HG03571 (cell line): ENCODE measurements at regions not wholly inside any gene's neighbourhood (a gene's known extent, or its start where the extent isn't known, plus 50 kb on each side); places are given as distances from the start of the nearest gene placed in this dataset.

Source experiments
- ATAC-seq: cut with Tn5 transposase; IDR thresholded peaks from one replicate; pipeline ENCODE4 v1.9.1; 2021; ENCODE audit not compliant: unreplicated experiment

DNA sequence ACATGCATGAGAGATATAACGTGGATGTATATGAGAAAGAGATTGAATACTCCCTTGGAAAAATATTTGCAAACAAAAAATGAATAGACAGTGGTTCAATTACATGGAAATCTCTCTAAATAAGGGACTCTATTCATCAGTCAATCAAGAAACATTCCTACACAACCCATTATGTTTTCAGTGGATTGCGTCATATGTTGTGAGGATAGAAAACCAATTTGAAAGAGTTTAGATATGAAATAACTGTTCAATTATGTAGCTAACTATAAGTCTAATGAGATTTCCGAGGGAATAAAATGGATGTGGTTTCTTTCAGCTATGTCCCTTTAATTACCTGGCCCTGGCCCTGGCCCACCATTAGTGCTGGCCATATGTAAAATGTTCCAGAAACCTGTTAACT lies 86.7 kb upstream of the TMCO5A start:
- no peak for ATAC-seq

DNA sequence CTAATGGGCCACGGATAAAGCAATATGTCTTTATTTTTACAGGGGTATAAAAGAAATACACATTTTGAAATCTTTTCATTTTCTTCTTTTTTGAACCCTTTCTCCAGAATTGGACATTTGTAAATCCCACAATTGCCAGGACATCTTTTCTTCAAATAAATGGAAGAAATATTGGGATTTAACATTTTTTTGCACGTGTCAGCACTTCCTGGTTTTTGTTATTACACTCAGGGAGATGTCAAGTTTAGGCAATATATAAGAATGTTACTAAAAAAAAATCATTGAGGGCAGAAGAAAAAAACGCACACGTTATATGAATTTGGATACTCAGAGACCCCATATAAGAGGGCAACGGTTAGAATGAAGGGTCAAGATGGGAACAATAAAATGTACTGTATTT lies 78.3 kb upstream of the TMCO5A start:
- ATAC-seq: no peak

DNA sequence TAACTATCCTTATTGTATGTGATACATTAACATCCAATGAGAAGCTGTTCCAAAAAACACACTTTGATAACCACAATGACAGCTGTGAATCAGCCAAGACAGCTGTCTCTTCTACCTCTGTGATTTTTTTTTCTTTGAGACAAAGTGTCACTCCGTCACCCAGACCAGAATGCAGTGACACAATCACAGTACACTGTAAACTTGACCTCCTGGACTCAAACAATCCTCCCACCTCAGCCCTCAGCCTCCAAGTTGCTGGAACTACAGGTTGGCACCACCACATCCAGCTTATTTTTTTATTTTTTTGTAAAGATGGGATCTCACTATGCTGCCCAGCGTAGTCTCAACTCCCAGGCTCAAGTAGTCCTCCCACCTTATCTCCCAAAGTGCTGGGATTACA lies 73.5 kb upstream of the TMCO5A start:
- ATAC-seq: no peak

DNA sequence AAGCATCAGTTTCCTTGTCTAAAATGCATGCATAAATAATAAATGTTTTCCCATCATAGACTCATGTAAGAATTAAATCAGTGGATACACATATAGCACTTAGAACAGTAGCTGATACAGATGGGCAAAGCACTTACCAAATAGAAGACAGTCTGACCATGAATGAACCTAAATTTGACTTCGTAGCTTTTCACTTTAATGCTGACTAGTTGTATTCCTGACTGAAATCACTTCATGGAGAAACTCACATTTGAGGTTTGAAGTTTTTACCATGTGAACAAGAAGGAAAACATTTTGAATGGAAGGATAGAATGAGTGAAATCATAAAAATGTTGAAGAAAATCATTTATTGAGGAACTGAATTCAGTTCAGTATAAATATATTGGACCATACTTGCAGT lies 68.8 kb upstream of the TMCO5A start:
- no peak for ATAC-seq

DNA sequence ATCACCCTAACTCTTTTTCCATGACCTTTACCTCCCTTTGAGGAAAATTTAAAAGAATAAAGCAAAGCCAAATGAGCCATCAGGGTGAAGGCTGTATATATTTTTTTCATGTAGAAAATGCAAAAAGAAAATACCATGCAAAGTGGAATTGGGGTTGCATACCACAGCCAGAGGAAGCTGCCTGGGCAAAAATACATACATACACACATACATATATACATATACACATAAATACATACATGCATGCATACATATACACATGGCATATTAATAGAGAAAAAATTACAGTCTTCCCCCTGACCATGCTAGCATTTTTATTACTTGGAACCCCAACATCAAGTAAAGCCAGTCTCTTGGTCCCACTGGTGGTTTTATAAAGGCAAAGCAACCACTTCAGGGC lies 63.7 kb upstream of the TMCO5A start:
- no peak for ATAC-seq

DNA sequence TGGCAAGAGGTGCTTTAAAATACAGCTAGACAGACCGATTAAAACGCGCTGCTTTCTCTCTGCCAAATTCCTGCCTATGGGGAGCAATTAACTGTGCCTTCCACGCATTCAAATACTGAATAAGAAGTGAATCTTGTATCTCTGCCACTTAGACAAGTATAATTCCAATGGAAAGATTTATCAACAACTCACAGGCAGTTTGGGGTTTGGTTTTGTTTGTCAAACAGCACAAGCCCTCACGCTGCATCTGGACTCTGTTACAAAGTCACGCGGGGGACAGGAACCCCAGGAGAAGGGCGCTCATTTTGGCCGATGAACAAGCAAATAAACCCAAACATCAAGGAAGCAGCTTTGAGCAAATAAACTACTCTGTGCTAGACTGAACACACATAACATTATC lies 61.8 kb upstream of the TMCO5A start:
- ATAC-seq: no peak

DNA sequence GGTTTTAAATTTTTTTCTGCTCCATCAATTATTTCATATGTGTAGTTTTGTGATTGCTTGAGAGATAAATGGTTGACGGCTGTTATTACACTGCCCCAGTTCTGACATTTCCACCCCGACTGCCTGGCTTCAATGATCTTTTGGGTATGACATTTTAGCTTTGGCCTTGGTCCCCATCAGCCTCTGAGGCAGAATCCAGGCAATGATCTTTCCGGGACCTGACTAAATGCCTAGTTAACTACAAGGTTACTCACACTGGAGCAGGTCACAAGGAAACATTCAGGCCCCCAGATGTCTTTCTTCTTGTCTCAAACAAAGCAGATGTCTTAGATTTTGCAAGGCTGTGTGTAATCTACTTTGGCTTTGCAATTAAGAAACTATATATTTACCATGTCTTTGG lies 61.1 kb upstream of the TMCO5A start:
- ATAC-seq: no peak

DNA sequence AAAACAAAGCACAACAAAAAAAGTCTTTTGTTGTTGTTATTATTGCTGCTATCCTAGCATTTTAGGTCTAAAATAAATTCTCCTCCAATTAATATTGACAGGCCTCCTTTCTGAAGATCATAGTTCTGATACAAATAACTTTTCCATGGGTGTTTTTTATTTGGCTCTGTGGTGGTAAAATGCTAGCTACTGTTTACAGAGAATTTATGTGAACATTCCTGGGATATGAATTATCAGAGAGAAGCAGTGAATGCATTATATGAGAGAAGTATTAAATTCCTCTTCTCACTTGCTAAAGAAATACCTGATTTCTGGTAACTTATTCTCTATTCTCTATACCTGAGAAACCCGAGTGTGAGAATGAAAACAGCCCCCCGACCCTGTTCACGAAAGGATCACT lies 57.5 kb upstream of the TMCO5A start:
- no peak for ATAC-seq

DNA sequence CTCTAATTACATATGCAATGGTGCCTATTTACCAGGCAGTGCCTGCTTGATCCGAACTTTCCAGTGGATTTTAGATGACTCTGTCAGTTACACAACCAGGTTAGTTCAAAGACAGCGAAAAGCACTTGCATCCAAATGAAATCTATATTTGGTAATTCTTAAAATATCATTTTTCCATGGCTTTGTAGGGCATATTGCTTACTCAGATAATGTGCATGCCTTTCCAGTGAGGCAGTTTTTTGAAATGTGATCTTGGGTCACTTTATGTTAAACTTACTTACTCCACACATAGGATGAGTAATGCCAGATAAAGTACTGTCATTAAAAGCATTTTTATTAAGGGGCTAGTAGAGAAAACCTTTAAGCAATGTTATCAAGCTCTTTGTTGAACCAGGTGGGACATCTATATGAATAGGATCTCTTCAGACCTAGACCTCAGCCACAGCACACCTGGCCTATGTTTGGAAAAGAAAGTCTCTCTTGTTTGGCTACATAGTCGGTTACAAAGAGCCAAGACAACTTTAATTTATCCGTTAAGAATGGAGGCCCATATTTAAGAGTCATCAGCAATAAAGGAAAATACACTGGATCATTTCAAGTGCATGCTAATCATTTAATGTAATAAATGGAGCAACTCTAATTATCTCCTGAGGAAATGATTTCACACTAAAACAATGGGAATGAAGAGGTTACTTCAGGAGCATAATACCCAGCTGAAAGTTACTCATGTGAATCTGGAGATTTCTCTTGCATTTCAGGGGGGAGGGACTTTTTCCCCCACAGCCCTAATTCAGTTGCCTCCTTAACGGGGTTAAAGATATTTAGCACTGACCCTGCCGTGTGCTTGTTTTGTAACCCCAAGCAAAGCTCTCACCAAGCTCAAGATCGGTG lies 56.3 kb upstream of the TMCO5A start:
- no peak for ATAC-seq

DNA sequence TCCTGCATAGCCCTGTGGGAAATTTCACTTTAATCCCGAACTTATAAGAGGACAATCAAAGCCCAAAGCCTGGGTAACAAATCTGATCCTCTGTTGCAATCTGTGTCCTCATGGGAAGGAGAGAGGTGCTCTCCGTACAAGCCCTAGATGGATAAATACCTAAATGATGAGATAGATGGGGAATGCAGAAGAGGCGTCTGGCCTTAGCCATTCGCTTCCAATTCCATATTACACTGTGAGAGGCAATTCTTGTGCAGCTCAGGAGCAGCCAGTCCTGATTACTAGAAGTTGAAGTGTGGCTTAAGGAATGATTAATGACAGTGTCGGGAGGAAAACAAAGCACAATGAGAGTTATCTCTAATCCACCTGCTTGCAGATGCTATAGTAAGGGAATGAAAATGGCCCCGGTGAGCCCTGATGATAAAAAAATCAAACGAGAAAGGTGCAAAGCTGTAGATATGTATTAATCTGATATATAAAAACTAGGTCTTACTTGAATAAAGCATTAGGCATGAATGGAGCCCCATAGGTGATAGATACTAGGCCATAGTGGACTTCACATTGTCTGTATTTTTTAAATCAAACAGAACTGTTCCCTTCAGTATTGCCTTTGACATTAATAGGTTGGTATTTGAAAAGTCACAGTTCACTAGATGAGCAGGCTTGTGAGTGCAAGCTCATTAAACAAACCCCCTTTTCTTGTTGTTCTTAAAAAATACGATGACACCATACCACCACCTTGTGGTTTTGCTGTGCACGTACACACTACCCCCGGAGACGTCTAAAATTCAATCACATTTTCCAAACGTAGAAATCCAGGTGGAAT lies 54.2 kb upstream of the TMCO5A start:
- ATAC-seq: no peak

DNA sequence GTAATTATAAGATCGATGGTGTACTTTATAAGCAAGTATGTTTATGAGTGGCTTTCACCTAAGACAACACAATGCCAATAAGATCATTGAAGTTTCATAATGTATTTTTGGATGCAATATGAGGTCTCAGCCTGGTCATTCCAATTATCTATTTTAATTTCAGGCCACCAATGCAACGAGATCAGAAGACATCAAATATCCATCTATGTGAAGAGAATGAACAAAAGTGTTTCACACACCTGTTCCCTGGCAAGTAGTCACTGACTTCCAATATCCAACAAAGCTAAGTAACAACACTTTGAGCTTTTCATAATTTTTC lies 53.6 kb upstream of the TMCO5A start:
- no peak for ATAC-seq

DNA sequence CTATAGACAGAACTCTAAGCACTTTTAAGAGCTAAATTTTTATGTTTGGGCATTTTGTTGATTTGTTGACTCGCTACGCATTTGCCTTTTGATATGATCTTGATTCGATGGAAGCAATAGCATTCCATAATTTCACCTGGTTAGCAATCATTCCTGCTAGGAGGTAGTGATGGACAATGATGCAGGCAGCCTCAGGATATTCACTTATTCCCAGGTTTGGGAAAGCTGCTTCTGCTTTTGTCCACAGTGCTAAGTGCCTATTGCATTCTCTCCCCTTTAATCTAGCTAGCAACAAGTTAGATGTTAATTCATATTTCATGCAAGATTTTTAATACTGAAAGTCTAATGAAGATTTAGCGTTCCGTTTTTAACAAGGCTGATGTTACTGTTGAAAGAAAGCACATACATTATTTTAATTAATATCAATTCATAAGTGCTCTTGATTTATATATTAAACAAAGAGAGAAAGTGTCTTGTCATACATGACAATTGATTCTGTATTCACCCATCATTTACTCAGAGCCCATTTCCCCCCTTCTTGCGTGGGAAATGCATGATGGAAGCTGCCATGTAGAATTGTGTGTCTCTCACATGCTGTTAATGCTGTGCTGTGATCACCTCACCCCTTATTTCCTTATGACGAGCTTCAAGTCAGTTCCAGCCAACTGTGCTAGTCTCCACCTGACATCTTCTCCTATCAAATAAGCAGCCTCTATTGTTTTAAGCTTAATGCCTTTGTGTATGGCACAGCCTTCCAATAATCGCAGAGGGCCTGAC lies 53.0 kb upstream of the TMCO5A start:
- no peak for ATAC-seq

DNA sequence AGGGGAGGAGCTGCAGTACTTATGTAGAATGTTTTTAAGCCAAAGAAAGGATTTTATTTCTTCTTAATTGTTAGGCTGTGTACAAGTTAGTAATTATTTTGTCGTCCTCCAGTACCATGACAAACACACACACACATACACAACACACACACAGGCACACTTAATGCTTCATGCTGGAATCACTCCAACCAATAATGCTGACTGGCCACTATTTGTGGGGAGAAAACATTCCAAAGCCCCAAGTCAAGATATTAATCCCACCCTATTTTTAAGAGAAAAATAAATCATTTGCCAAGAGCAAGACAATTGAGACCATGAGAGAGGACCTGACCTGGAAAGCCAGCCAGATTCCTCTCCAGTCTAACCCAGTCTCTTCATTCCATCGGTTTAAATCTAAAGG lies 51.8 kb upstream of the TMCO5A start:
- no peak for ATAC-seq
